Natural killer cell treated with Interleukin-12 subunit alpha and Interleukin-12 subunit beta and Interleukin-15 and Interleukin-18, amount 100 ng/mL, for 72 hours (primary cell): ENCODE measurements at regions not wholly inside any gene's neighbourhood (a gene's known extent, or its start where the extent isn't known, plus 50 kb on each side); places are given as distances from the start of the nearest gene placed in this dataset.

Experiments
- ATAC-seq, 2 donors: fragments of 150-1000 bp; cut with Tn5 transposase in 1 of 2; sonication (Bioruptor Pico), chemical (Tn5 transposase) in 1 of 2; 2 replicates each; pipeline ENCODE4 v1.10.0; 2021
- DNase-seq: peaks from one replicate; pipeline ENCODE4 v3.0.0; 2022; ENCODE audit warnings: low spot score
- H3K27ac Mint-ChIP-seq, 2 donors: 1 replicate in 1 of 2; 2 replicates in 1 of 2; pipeline ENCODE4 v1.8.0; 2022; ENCODE audit warnings: mixed read lengths in 2 of 2, mild to moderate bottlenecking in 1 of 2, moderate library complexity in 1 of 2
- H3K27me3 Mint-ChIP-seq, 2 donors: 1 replicate in 1 of 2; 2 replicates in 1 of 2; pipeline ENCODE4 v1.8.0; 2022; ENCODE audit warnings: mixed read lengths in 2 of 2
- H3K36me3 Mint-ChIP-seq: one replicate; pipeline ENCODE4 v1.8.0; 2022; ENCODE audit warnings: mixed read lengths
- H3K4me1 Mint-ChIP-seq, 2 donors: 1 replicate in 1 of 2; 2 replicates in 1 of 2; pipeline ENCODE4 v1.8.0; 2022; ENCODE audit warnings: low read depth in 2 of 2, mixed read lengths in 2 of 2, mild to moderate bottlenecking in 1 of 2
- H3K4me3 Mint-ChIP-seq: one replicate; pipeline ENCODE4 v1.8.0; 2022; ENCODE audit warnings: mixed read lengths
- H3K9me3 Mint-ChIP-seq: 2 replicates; pipeline ENCODE4 v1.8.0; 2022; ENCODE audit warnings: mixed read lengths

- Mint-ChIP-seq H3K36me3 (no peaks in the 10 kb centered on the region), H3K27me3 (peaks cover 16 to 34% of the 10 kb centered on the region in 2 donors), H3K27ac (no peak overlapping the region), H3K4me1 (no peaks in the 10 kb centered on the region), H3K4me3 (no peak overlapping the region), H3K9me3 (no peaks in the 10 kb centered on the region)
- ATAC-seq, result no peak
- no peak for DNase-seq
These were observed 120.3 kb upstream of the SASH1 start for GRCh38 chr6:148222376-148222775.

DNA sequence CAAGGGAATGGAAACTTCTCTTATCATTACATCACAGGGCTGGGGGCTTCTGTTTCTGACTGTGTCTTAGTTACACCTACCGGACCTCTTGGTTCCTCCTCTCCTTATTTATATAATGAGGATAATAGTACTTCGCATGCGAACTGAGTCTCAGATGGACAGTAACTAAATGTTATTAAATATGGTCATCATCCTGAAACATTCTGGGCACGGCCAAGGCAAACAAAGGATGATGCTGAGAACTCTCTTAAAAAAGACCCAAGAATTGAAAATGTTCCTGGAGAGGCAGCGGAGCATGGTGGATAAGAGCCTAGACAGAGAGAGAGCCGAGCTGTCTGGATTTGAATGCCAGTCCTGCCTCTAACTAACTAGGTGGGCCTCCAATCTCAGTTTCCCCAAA is 119.8 kb upstream of the SASH1 start:
- no peak overlapping the region for H3K4me3 Mint-ChIP-seq
- H3K27ac Mint-ChIP-seq, result no peak overlapping the region
- ATAC-seq, result no peak
- no peak for DNase-seq
- H3K36me3 Mint-ChIP-seq, result no peaks in the 10 kb centered on the region
- H3K9me3 Mint-ChIP-seq, result no peaks in the 10 kb centered on the region
- no peaks in the 10 kb centered on the region for H3K4me1 Mint-ChIP-seq
- H3K27me3 Mint-ChIP-seq, result peaks cover 16 to 34% of the 10 kb centered on the region in 2 donors

DNA sequence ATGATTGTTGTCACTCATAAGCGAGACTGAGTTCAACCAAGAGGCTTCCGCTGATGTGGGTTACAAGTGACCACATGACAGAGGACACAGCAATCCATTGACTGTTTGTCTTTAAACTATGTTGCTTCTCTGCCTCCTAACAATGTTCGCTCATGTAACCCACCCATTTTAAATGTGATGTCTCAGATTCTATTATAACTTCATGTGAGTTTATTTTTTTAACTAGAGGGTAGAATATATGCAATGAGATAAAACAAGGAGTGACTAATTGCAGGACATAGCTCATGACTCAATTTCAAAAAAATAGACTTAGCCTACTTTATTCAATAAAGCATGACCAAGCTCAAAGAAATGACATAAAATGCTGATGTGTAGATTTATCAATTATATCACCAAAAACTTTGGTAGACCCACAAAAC is 119.2 kb upstream of the SASH1 start:
- H3K4me3 Mint-ChIP-seq, result no peak overlapping the region

DNA sequence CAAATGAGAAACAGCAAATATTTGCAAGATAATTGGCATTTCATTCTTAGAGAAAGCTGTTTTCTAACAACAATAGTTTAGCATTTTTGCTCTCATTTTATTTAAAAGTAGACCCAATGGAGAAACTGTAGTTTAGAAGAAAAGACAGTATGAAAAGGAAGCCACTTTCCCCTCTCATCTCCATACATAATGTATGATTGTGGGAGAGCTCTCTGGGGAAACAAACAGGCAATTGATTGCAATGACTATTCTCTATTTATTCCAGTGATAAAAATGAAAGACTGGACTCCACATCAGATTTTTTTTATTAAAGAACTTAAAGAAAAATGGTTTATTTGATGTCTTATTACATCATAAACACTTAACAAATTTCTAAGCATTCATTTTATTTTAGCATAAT is 116.8 kb upstream of the SASH1 start:
- Mint-ChIP-seq H3K4me1 (no peaks in the 10 kb centered on the region), H3K4me3 (no peak overlapping the region), H3K27me3 (peaks cover 8 to 21% of the 10 kb centered on the region in 2 donors), H3K36me3 (no peaks in the 10 kb centered on the region), H3K9me3 (no peaks in the 10 kb centered on the region), H3K27ac (no peak overlapping the region)
- ATAC-seq (no peak), DNase-seq (no peak)

More for the DNA sequence above, 119.2 kb upstream of the SASH1 start:
- no peaks in the 10 kb centered on the region for H3K36me3 Mint-ChIP-seq
- H3K27ac Mint-ChIP-seq, result no peak overlapping the region
- DNase-seq (no peak), ATAC-seq (no peak)
- peaks cover 14 to 34% of the 10 kb centered on the region in 2 donors for H3K27me3 Mint-ChIP-seq
- H3K4me1 Mint-ChIP-seq, result no peaks in the 10 kb centered on the region
- no peaks in the 10 kb centered on the region for H3K9me3 Mint-ChIP-seq

DNA sequence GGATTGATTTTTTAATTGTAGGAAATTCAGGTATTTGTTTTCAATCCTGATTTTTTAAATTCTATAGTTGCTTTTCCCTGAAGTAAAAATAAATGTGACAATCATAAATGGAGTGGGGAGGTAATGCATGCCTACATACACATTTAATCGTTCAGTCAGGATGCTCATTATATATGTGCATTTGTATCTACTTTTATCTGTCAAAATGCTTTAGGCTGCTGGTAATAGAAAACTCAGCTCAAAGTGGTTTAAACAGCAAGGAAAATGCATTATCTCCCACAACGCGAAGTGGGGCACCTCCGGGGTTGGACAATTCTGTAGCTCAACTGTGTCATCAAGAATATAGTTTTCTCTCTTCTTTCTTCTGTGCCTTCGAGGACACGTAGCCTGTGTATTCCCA is 116.4 kb upstream of the SASH1 start:
- Mint-ChIP-seq H3K36me3 (no peaks in the 10 kb centered on the region), H3K9me3 (no peaks in the 10 kb centered on the region), H3K4me1 (no peaks in the 10 kb centered on the region), H3K27ac (no peak overlapping the region), H3K4me3 (no peak overlapping the region), H3K27me3 (peaks cover 8 to 21% of the 10 kb centered on the region in 2 donors)
- no peak for ATAC-seq
- DNase-seq, result no peak

DNA sequence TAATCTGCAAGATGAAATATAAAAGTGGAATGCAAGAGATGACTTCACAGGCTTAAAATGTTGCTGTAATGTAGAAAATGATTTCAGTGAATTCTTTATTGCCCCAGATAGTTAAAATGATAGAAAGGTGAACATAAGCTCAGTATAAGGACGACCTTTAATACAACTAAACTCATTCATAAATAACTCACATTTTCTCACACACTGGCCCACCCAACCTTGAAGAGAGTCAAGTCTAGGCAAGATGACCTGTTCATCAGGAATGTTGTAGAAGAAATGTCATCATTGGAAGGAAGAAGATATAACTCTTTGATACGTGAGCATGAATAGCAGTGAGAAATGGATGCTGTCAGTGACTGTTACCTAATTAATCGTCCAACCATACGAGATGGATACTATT is 111.1 kb upstream of the SASH1 start:
- H3K4me3 Mint-ChIP-seq, result no peak overlapping the region
- H3K4me1 Mint-ChIP-seq, result no peaks in the 10 kb centered on the region
- DNase-seq, result no peak

DNA sequence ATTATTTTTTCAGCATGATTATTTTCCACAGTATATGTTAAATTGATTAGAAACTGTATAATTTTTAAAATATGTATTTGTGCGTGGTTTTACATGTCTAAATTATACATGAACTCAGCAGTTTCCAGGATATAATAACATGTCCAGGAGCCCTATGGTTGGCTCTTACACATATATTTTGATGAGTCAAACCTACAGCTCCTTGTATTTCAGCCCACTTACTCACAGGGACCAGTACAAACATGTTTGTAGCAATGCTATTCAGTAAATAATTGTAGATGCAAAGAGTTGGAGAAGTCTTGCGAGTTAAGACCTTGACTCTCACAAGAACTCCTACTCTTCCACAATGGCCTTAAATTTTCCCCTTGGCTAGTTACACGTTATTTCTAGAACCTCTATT is 107.2 kb upstream of the SASH1 start:
- Mint-ChIP-seq H3K4me1 (no peaks in the 10 kb centered on the region), H3K9me3 (peaks cover 3% of the 10 kb centered on the region), H3K4me3 (no peak overlapping the region), H3K27me3 (peaks cover 13 to 20% of the 10 kb centered on the region in 2 donors), H3K27ac (no peak overlapping the region), H3K36me3 (no peaks in the 10 kb centered on the region)
- no peak for DNase-seq
- ATAC-seq, result no peak

More for the DNA sequence above, 111.1 kb upstream of the SASH1 start:
- H3K27me3 Mint-ChIP-seq, result peaks cover 6 to 17% of the 10 kb centered on the region in 2 donors
- no peak for ATAC-seq
- H3K36me3 Mint-ChIP-seq, result no peaks in the 10 kb centered on the region
- H3K9me3 Mint-ChIP-seq, result peaks cover 3% of the 10 kb centered on the region
- no peak overlapping the region for H3K27ac Mint-ChIP-seq

DNA sequence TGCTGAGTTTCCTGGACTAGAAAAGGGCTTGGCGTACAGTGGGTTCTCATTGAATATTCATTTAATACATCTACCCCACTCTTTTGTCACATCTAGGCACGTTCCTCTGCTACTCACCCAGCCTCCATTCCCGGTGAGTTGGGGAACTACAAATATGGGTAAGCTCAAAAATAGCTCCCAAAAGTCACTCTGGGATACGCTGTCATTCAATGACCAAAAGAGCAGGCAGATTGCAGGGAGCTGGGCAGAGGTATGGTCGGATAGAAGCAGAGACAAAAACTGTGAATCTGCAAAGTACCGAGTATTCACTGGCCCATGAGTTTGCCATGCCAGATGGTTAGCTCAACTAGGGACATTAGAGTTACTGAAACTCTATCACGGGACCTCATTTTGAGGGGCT is 103.9 kb upstream of the SASH1 start:
- no peak for ATAC-seq
- H3K4me3 Mint-ChIP-seq, result no peak overlapping the region
- DNase-seq, result no peak
- peaks cover 10 to 11% of the 10 kb centered on the region in 2 donors for H3K27me3 Mint-ChIP-seq
- H3K4me1 Mint-ChIP-seq, result no peaks in the 10 kb centered on the region
- no peak overlapping the region for H3K27ac Mint-ChIP-seq
- H3K9me3 Mint-ChIP-seq, result no peaks in the 10 kb centered on the region
- H3K36me3 Mint-ChIP-seq, result no peaks in the 10 kb centered on the region

DNA sequence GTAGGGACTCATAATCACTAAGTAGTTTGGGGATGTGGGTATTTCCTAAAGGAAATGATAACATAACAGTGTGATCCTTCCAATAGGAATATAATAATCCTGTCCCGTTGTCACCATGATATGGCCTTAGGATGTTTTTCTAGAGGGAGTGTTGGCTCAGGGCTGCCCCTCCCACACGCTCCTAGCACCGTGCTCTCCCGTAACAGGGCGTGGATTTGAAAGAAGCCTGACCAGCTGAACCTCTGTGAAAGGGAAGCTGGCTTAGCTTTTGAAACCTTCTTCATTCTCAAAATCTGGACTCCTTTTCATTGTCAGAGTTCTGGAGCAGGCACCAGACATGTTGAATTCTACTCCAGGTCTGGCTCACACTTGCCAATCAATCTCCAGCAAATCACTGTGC is 103.4 kb upstream of the SASH1 start:
- H3K4me1 Mint-ChIP-seq, result no peaks in the 10 kb centered on the region

GRCh38 chr6:148239801-148240460 is 102.7 kb upstream of the SASH1 start:
- Mint-ChIP-seq H3K36me3 (no peaks in the 10 kb centered on the region), H3K27me3 (peaks cover 10 to 14% of the 10 kb centered on the region in 2 donors)

More for the DNA sequence above, 103.4 kb upstream of the SASH1 start:
- DNase-seq (no peak), ATAC-seq (no peak)
- H3K36me3 Mint-ChIP-seq, result no peaks in the 10 kb centered on the region
- no peaks in the 10 kb centered on the region for H3K9me3 Mint-ChIP-seq
- H3K27ac Mint-ChIP-seq, result no peak overlapping the region
- no peak overlapping the region for H3K4me3 Mint-ChIP-seq
- peaks cover 10 to 13% of the 10 kb centered on the region in 2 donors for H3K27me3 Mint-ChIP-seq

DNA sequence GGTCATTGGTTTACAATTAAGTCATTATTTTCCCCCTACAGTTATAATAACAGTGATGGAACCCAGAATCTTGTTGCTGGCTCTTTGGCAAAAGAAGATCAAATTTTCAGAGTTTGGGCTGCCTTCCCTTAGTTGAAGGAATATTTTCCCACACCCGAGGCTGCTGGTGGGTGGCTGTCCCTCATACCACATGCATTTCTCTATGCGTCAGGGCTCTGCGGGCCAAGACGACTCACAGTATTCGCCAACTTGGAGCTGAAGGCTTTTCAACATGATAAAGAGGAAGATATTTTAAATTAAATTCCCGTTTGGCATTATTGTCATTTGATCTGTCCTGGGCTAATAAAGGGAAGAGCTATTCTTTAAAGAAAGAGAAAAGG is 102.2 kb upstream of the SASH1 start:
- no peak for DNase-seq
- Mint-ChIP-seq H3K4me3 (no peak overlapping the region), H3K27ac (no peak overlapping the region), H3K4me1 (no peaks in the 10 kb centered on the region), H3K9me3 (no peaks in the 10 kb centered on the region), H3K36me3 (no peaks in the 10 kb centered on the region), H3K27me3 (peaks cover 10 to 14% of the 10 kb centered on the region in 2 donors)
- no peak for ATAC-seq

More at GRCh38 chr6:148239801-148240460, 102.7 kb upstream of the SASH1 start:
- ATAC-seq (no peak), DNase-seq (no peak)
- Mint-ChIP-seq H3K9me3 (no peaks in the 10 kb centered on the region), H3K4me3 (no peak overlapping the region), H3K27ac (no peak overlapping the region), H3K4me1 (no peaks in the 10 kb centered on the region)

DNA sequence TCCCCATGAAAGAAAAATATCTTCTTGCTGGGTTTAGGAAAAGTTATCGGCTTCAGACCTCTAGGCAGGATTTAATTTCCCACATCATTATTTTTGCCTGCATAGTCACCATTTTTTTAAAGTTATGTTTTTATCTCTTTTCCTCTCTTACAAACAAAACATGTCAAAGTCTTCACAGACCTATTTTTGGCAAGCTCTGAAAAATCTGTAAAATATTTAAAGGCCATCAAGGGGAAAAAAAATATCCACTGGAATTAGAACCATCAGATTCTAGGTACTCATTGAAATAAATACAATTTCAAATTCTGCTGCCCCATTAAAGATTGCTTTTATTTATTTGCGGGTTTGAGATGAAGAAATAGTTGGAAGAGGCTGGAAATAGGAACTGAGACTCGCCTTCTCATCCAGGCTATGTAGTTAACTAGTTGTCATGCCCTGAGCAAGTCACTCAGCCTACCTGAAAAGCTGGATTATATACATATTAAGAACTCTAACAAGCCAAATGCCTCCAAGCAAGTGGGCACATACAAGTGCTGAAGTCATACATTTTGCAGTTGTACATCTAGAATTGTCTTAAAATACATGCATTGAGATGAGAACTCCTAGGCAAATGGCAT is 101.7 kb upstream of the SASH1 start:
- H3K27me3 Mint-ChIP-seq, result peaks cover 10 to 14% of the 10 kb centered on the region in 2 donors
- no peak overlapping the region for H3K27ac Mint-ChIP-seq
- H3K4me1 Mint-ChIP-seq, result no peaks in the 10 kb centered on the region
- no peak for ATAC-seq
- no peaks in the 10 kb centered on the region for H3K9me3 Mint-ChIP-seq
- no peaks in the 10 kb centered on the region for H3K36me3 Mint-ChIP-seq
- no peak overlapping the region for H3K4me3 Mint-ChIP-seq
- DNase-seq, result no peak

DNA sequence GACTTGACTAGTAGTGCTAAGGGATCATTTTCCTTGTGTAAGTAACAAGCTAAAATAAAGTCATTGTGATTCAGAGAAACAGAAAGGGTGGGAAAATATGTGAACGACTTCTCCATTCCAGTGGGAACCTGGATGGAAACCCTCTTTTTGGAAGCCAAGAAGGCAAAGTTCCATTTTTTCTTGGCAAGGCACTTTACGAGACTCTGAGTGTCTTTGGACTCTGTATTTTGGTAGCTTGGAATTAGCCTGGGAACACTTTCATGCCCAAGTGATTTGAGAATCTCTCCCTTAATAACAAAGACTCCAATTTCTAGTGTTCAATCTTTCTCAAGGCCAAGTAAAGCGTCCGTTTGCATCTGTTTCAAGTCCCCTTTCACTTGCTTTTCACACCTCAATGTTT is 100.5 kb upstream of the SASH1 start:
- no peak overlapping the region for H3K4me3 Mint-ChIP-seq

DNA sequence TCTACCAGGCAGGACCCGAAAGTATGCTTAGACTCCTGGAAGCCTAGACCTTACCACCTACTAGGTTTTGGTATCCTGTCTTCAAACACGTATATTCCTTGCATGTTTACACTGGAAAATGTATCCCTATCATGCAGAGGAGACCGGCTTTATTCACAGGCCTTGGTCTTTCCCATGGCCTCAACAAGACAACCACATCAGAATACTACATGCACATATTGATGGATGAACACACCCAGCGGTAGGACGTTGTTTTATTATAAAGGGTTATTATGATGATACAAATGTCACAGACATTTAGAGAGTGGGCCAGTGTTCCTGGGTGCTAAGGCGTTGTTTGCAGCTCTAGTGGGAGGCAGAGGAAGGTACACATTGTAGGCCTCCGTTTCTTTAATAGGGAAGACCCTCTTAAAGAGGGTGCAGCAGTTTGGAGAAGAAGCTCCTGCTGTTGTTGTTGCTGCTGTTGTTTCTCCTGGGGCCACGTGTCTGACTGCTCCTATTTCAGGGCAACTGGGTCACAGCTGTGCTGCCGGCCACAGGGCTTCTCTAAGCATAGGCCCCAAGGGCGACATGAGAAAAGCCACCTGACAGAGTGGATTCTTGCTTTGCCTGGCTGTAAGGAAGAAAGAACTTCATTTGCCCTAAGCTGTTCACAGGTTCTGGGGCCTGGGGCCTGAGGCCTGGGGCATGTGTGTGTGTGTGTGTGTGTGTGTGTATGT is 98.3 kb upstream of the SASH1 start:
- ATAC-seq (no peak), DNase-seq (no peak)
- no peak overlapping the region for H3K27ac Mint-ChIP-seq
- H3K4me3 Mint-ChIP-seq, result no peak overlapping the region
- no peaks in the 10 kb centered on the region for H3K36me3 Mint-ChIP-seq
- H3K27me3 Mint-ChIP-seq, result peaks cover 10 to 15% of the 10 kb centered on the region in 2 donors
- H3K4me1 Mint-ChIP-seq, result no peaks in the 10 kb centered on the region
- H3K9me3 Mint-ChIP-seq, result no peaks in the 10 kb centered on the region

More for the DNA sequence above, 100.5 kb upstream of the SASH1 start:
- Mint-ChIP-seq H3K4me1 (no peaks in the 10 kb centered on the region), H3K27ac (no peak overlapping the region), H3K36me3 (no peaks in the 10 kb centered on the region), H3K9me3 (no peaks in the 10 kb centered on the region), H3K27me3 (peaks cover 14 to 15% of the 10 kb centered on the region in 2 donors)
- DNase-seq (no peak), ATAC-seq (no peak)
